Right ventricle myocardium inferior (tissue), 1 donor: ENCODE measurements at regions not wholly inside any gene's neighbourhood (a gene's known extent, or its start where the extent isn't known, plus 50 kb on each side); places are given as distances from the start of the nearest gene placed in this dataset.

Experiments
- ATAC-seq: fragments of 200-7000 bp; cut with Tn5 transposase; one replicate; pipeline ENCODE4 v1.9.1; 2020; ENCODE audit warnings: mild to moderate bottlenecking, moderate library complexity
- DNase-seq: peaks from one replicate; pipeline ENCODE4 v3.0.0; 2021; ENCODE audit errors: missing footprints
- intact Hi-C: fragments of 100-400 bp; cut with DNase I; formaldehyde crosslinking; loops from one replicate; pipeline ENCODE4 v1.11.0; 2022
- donor health status: DM: no; HTN: yes; CAD: no; lungs with severe emphysema.

GRCh38 chr12:65642061-65642661 lies 182.1 kb upstream of the HMGA2 start:
- no peak for ATAC-seq
- intact Hi-C loops = no loop called here
- DNase-seq = no peak

- ATAC-seq (no peak), DNase-seq (no peak)
- intact Hi-C loops = no loop called here
Observed at GRCh38 chr12:65643171-65643570, 181.1 kb upstream of the HMGA2 start.

DNA sequence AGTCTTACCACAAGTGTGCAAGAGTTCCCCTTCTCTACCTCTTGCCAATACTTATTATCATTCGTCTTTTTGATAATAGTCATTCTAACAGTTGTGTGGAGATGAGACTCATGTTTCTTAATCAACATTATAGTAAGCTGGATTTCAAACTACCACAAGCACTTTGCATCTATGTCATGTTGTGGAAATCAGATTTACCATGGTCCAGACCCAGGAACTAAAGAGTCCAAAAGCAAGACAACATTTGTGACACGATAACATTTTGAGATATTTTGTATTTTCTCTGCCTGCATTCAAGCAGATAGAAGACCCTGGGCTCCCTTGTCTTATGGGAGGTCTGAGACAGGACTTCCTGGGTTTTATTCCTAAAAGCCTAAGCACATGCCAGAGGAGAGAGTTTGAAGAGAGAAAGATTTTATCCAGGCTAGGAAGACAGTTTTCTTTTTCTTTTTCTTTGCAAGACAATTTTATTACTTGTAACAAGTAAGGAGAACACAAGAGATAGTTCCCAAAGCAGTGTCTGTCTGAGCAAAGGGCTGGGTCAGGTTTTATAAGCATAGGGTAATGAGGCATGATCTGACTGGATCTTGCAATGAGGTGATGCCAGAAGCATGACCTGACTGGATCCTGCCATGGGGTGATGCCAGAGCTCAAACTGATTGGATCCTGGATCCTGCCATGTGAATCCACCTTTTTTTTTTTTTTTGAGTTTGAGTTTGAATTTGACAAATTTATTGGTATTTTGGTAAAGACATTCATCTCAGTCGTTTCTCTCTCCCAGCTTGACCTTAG lies 180.5 kb upstream of the HMGA2 start:
- intact Hi-C loops = no loop called here
- DNase-seq (no peak), ATAC-seq (no peak)

- no peak for DNase-seq
- ATAC-seq = no peak
- intact Hi-C loops = no loop called here
Observed at GRCh38 chr12:65646127-65646643, 178.1 kb upstream of the HMGA2 start.

DNA sequence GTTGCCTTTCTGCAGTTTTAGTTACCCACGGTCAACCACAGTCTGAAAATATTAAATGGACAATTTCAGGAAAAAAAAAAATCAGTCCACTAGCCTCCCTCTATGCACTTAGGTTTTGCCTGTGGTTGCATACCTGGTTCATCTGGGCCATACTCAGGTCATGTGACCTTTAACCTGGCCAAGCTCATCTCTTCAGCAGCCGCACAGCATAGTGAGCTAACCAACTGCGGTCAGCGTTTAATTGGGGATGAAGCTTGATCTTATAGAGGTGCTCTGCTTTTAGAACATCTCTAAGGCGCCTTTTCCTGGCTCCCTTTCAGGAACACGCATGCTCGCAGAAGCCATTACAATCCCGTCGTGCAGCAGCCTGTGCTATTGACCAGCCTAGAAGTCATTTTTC lies 177.2 kb upstream of the HMGA2 start:
- no peak for DNase-seq
- no peak for ATAC-seq
- intact Hi-C loops = no loop called here

DNA sequence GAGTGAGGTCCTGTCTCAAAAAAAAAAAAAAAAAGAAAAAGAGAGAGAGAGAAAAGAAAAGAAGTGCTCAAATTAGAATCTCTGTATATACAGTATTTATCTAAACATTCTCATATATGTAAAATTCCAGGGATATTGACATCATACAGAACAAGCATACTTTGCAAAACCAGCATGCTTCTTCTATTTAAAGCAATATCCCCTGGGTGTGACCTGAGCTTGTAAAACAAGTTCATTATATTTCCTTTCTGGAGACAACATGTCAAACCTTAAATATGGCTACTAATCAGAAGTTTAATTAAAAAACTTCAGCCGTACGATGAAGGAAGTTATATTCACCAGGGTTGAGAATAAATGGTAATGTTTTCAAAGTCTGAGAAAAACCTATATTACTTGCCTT lies 175.8 kb upstream of the HMGA2 start:
- intact Hi-C loops = no loop called here
- ATAC-seq = no peak
- DNase-seq = no peak

DNA sequence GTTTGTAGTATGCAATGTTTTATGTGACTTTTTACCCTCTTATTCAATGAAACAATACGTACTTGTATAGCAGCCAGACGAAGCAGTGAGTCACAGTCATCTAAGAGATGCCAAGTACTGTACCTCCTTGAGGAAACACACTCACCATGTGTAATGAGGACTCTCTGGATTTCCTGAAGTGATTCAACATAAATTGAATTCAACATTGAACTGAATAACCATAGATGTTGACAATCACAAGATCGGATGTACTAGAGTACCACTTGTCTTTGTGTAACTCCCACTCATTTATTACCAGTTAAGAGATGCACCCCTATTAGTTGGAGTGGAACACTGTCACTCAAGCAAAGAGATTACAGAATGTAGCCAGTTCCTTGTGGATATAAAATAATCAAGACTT lies 175.2 kb upstream of the HMGA2 start:
- intact Hi-C loops = no loop called here
- no peak for ATAC-seq
- no peak for DNase-seq

- intact Hi-C loops = no loop called here
- DNase-seq = no peak
- no peak for ATAC-seq
Observed at GRCh38 chr12:65651060-65651459, 173.2 kb upstream of the HMGA2 start.

DNA sequence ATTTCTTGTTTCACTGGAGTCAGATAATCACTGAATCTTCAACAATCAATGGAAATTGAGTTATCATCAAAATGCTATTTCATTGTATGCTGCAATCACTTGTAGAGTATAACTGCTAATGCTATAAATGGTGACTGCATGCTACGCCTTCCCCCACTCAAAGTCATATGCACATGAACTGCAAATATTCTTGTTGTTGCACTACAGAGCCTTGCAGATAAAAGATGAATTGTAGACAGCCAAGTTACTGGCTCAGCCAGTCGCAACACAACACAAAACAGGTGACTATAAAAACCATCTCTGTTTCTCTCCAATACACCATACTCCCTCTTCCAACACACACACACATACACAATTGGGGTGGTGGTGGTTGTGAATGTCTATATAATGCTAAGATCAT lies 171.0 kb upstream of the HMGA2 start:
- intact Hi-C loops = no loop called here
- no peak for DNase-seq
- no peak for ATAC-seq

DNA sequence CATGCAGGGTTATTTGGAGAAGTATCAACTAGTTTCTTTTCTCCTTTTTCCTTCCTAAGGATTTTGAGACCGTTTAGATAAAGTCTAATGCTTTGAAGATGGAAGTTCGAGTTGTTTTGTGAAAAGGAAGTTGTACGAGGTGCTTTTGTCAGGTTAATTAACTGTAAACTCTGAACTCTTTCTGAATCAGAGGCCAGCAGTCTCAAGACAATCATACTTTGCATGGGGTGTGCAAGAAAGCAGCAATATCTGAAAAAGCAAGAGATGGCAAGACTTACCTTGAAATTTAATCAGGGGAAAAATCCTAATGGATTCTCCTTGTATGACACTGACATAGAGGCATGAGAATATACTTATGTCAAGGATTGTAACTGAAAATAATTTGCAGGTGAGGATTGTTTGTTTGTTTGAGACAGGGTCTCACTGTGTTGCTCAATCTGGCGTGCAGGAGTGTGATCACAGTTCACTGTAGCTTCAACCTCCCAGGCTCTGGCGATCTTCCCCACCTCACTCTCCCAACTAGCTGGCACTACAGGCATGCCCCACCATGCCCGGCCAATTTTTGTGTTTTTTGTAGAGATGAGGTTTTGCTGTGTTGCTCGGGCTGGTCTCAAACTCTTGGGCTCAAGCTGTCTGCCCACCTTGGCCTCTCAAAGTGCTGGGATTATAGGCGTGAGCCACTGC lies 170.2 kb upstream of the HMGA2 start:
- intact Hi-C loops = no loop called here
- DNase-seq (no peak), ATAC-seq (no peak)

DNA sequence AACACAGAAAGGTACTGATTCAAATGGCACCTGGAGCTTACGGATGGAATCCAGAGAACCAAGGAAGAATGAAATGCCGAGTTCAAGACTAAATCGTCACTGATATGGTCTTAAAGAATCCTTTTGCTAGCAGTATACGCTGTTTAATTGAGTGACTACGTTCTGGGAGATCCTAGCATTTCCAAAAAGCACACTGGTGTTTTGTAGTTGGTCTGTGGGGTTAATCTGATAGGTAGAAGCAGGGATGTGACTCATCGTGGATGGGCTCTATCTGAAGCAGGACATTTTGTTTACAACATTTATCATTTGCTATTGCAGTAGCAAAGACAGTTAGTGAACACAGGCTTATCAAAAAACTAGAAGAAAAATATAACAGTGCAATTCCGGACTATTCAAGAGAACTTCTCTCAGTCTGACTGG lies 169.2 kb upstream of the HMGA2 start:
- intact Hi-C loops = no loop called here
- no peak for ATAC-seq

GRCh38 chr12:65656156-65656882 lies 168.0 kb upstream of the HMGA2 start:
- DNase-seq = no peak
- ATAC-seq = no peak
- intact Hi-C loops = no loop called here

More for the DNA sequence above, 169.2 kb upstream of the HMGA2 start:
- DNase-seq = no peak

DNA sequence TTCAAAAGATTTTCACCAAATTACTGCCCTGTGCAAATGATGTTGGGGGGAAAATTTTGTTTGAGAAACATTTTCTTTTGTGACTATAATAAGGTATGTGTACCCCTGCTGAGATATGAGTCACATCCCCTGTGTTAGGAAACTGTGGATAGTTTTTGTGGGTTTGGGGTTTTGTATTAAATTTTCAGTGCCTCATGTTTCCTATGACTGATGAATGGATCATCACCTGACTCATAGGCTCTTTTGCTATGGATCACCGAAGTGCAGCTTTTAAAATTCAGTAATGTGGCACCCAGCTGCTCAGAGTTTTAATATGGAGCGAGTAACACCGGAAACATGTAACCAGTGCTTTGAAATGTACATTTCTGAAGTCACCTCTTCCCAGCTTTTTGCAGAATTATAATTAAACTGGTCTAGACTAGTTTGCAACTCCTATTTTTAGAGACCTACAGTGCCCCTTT lies 167.4 kb upstream of the HMGA2 start:
- ATAC-seq = no peak
- DNase-seq = no peak
- intact Hi-C loops = no loop called here

GRCh38 chr12:65657635-65658034 lies 166.6 kb upstream of the HMGA2 start:
- no peak for DNase-seq
- ATAC-seq = no peak
- intact Hi-C loops = no loop called here

- ATAC-seq (no peak), DNase-seq (no peak)
- intact Hi-C loops = no loop called here
Observed at GRCh38 chr12:65658360-65658759, 165.9 kb upstream of the HMGA2 start.

DNA sequence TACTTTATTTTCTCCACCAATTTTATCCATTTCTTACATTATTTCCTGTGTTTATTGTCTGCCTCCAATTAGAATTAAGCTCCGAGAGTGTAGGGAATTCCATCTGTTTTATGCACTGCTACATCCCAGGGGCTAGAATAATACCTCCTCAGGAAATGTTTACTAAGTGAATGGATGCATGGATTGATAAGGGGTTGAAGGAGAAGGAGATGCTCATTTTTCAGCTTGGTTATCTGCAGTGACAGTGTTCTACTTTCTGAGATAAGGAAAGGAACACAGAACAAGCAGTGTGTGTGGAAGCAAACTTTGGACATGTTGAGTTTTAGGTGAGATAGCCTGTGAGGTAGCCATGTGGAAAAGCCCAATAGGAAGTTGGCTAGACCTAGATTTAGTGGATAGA lies 164.6 kb upstream of the HMGA2 start:
- DNase-seq (no peak), ATAC-seq (no peak)
- intact Hi-C loops = no loop called here

- no peak for DNase-seq
- ATAC-seq = no peak
- intact Hi-C loops = no loop called here
Observed at GRCh38 chr12:65660096-65660495, 164.2 kb upstream of the HMGA2 start.

- intact Hi-C loops = no loop called here
- DNase-seq (no peak), ATAC-seq (no peak)
Observed at GRCh38 chr12:65660836-65661235, 163.4 kb upstream of the HMGA2 start.

DNA sequence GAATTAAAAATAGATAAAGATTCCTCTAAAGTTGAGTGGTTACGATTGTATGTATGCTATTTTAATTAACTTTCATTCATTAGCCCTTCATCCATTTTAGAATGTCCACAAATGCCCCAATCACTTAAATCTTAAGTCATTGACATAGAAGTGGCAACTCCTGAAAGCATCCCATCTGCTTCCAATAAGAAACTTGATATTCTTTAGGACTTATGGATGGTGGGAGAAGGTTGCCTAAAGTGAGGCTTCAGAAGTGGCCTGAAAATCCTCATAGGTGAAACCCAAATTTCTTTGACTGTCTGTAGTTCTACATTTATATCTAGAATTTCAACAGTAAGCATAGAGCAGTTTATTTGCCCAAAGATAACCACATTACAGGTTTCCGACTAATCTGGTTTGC lies 161.7 kb upstream of the HMGA2 start:
- DNase-seq (no peak), ATAC-seq (no peak)
- intact Hi-C loops = no loop called here
